ENCODE measurements at regions not wholly inside any gene's neighbourhood (a gene's known extent, or its start where the extent isn't known, plus 50 kb on each side); places are given as distances from the start of the nearest gene placed in this dataset.

GRCh38 chr2:192480984-192481383 is 286.3 kb upstream of the TMEFF2 start:
- TF ChIP-seq CTCF (conservative IDR thresholded peaks at IDR 0.05) (no peak), EZH2 (IDR thresholded peaks at IDR 0.05; ENCODE audit: low read depth) (no peak)

Measured in PC-9 (cell line).